ENCODE measurements at regions not wholly inside any gene's neighbourhood (a gene's known extent, or its start where the extent isn't known, plus 50 kb on each side); places are given as distances from the start of the nearest gene placed in this dataset.

DNA sequence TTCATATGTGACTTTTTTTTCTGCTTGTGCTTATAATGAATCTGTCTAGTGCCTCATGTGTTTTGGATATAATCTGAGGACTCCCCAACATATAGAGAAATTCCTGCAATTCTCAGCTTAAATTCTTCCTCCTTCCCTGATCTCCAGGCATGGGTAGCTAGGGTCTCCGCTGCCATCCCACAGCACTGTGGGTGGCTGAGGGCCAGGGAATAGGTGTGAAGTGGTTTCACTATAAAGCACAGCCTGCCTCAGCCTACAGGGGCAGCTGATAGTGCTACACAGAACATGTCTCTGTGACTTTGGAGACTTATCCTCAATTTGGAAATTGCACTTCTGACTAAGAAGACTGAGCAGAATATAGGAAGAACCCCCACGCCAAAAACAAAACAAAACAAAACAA lies 137.3 kb upstream of the NABP1 start:
- TF ChIP-seq CTCF (conservative IDR thresholded peaks at IDR 0.05 in 1 of 2, IDR thresholded peaks at IDR 0.05 in 1 of 2; ENCODE audit: extremely low read depth in 1 of 2, insufficient read depth in 1 of 2, low read depth in 1 of 2, low read length in 2 of 2): no peak
- TF ChIP-seq EZH2 (IDR thresholded peaks at IDR 0.05; ENCODE audit: borderline replicate concordance, low read length): no peak
